LNCAP (cell line): ENCODE measurements at regions not wholly inside any gene's neighbourhood (a gene's known extent, or its start where the extent isn't known, plus 50 kb on each side); places are given as distances from the start of the nearest gene placed in this dataset.

ENCODE experiments used
- TF ChIP-seq, protein P1 (sequence below): fragments of 450-650 bp; IDR thresholded peaks from 2 replicates; pipeline ENCODE4 v1.5.1; 2017; ENCODE audit warnings: mild to moderate bottlenecking

- TF ChIP-seq, protein P1, sequence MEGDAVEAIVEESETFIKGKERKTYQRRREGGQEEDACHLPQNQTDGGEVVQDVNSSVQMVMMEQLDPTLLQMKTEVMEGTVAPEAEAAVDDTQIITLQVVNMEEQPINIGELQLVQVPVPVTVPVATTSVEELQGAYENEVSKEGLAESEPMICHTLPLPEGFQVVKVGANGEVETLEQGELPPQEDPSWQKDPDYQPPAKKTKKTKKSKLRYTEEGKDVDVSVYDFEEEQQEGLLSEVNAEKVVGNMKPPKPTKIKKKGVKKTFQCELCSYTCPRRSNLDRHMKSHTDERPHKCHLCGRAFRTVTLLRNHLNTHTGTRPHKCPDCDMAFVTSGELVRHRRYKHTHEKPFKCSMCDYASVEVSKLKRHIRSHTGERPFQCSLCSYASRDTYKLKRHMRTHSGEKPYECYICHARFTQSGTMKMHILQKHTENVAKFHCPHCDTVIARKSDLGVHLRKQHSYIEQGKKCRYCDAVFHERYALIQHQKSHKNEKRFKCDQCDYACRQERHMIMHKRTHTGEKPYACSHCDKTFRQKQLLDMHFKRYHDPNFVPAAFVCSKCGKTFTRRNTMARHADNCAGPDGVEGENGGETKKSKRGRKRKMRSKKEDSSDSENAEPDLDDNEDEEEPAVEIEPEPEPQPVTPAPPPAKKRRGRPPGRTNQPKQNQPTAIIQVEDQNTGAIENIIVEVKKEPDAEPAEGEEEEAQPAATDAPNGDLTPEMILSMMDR: no peak
Measured at GRCh38 chr6:116982401-116982800, 105.4 kb downstream of the RFX6 start.

GRCh38 chr6:116983375-116983774, 106.3 kb downstream of the RFX6 start:
- TF ChIP-seq, protein P1: no peak

DNA sequence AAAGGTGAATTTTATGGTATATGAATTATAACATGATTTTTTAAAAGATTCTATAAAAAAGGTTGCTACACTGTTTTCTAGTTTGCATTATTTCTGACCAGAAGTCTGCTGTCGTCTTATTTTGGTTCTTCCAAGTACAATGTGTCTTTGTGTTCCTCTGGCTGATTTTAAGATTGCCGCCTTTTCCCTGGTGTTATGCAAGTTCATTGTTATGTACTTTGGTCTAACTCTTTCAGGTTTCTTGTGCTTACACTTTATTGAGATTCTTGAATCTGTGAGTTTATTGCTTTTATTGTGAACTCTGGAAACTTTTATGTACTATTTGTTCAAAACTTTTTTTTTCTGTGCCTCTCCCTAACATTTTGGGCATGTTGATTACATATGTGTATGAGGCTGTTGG, 109.8 kb downstream of the RFX6 start:
- TF ChIP-seq, protein P1: no peak

GRCh38 chr6:116990679-116991078, 113.6 kb downstream of the RFX6 start:
- TF ChIP-seq, protein P1: no peak

GRCh38 chr6:116992546-116992945, 115.5 kb downstream of the RFX6 start:
- TF ChIP-seq, protein P1: no peak

GRCh38 chr6:116994447-116994846, 117.4 kb downstream of the RFX6 start:
- TF ChIP-seq, protein P1: no peak

DNA sequence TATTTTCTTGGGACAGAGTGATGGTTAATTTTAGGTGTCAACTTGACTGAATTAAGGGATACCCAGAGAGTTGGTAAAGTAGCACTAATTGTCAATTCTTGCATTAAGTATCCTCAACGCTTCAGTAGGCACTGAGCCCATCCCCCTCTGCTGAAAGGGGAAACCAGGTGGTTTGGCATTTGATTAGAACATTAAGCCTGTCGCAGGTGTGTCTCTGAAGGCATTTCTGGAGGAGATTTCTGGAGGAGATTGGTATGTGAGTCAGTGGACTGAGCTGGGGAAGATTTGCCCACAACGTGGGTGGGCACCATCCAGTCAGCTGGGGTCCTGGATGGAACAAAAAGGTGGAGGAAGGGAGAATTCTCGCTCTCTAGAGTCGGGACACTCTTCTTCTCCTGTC, 119.8 kb downstream of the RFX6 start:
- TF ChIP-seq, protein P1: no peak

DNA sequence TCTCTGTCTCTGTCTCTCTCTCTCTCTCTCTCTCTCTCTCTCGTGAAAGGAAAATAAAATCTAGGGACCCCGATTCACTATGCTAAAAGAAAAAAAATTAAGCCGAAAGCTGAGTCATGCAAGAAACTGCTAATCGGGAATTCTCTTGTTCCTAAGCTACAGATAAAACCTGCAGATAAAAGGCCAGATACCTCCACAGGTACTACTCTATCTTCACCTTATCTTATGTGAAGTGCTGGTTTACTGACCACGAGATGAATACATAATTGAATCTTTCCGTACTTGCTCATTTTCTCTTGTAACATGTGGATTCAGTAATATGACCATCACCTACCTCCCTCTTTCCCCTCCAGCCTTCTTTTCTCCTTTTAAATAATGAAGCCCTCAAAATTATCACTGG, 120.5 kb downstream of the RFX6 start:
- TF ChIP-seq, protein P1: no peak
